GM18519 (cell line): ENCODE measurements at regions not wholly inside any gene's neighbourhood (a gene's known extent, or its start where the extent isn't known, plus 50 kb on each side); places are given as distances from the start of the nearest gene placed in this dataset.
"Not testable (repeated sequence)": the region's sequence is repeated elsewhere in the genome, so short reads cannot be mapped to it uniquely, and the experiment has no call there.

Experiments used
- ATAC-seq: cut with Tn5 transposase; IDR thresholded peaks from one replicate; pipeline ENCODE4 v1.9.1; 2021; ENCODE audit warnings: mild to moderate bottlenecking, moderate library complexity; ENCODE audit not compliant: unreplicated experiment, low FRiP score

GRCh38 chr1:143905214-143906179 is 66.3 kb downstream of the FAM72C start:
- ATAC-seq = not testable (repeated sequence)

- ATAC-seq = not testable (repeated sequence)
Observed at GRCh38 chr1:143904622-143904979, 67.2 kb downstream of the FAM72C start.

GRCh38 chr1:143903899-143904621 is 67.7 kb downstream of the FAM72C start:
- not testable (repeated sequence) for ATAC-seq

- not testable (repeated sequence) for ATAC-seq
Observed at GRCh38 chr1:143896377-143896776, 75.4 kb downstream of the FAM72C start.

- ATAC-seq = peak; percentile 69
Observed at GRCh38 chr1:143884932-143885574, 86.7 kb downstream of the FAM72C start.

DNA sequence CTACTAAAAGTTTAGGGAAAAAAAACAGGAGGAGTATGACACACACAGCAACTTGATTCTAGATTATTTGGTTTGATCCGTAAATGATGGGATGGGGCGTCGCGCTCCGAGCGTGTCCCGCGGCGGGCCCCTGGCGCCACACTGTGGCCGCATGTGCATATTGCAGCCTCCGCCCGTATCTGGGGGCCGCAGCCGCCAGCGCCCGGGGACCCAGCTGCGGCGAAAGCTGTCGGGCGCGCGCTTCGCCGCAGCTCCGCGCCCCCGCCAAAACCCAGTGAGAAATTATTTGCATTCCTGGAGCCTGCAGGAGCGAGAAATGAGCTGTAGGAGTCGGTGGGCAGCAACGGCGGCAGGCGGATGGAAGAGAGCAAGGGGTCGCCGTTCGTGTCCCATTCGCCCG is 87.3 kb downstream of the FAM72C start:
- peak; percentile 59 for ATAC-seq

DNA sequence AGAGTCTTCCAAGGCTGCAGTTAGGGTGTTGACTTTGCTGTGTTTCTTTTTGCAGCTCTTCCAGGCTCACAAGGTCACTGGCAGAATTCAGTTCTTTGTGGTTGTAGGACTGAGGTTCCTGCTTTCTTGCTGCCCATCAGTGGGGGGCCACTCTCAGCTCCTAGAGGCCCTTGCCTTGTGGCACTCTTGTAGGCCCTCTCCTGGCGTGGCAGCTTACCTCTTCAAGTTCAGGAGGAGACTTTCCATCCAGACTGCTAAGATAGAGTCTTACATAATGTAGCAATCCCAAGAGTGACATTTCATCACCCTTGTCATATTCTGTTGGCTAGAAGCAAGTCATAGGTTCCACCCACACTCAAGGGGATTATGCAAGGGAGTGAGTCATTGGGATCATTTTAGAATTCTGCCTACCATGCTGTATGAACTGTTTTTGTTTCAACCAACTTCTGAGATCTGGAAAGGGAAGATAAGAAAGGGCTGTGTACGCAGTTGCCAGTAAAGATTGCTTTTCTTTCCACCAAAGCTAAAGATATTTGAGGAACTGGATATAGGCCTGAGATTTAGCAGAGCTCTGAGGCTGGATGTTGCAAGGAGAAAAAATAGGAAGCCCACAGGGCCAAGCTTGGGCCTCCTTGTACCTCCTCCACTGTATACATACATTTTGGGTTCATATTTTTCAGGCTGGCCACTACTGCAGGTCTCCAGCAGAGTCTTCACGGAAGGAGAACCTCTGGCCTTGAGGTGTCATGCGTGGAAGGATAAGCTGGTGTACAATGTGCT is 91.8 kb downstream of the FAM72C start:
- ATAC-seq = not testable (repeated sequence)

GRCh38 chr1:143875947-143876346 is 95.8 kb downstream of the FAM72C start:
- not testable (repeated sequence) for ATAC-seq

- not testable (repeated sequence) for ATAC-seq
Observed at GRCh38 chr1:143874625-143875024, 97.2 kb downstream of the FAM72C start.

GRCh38 chr1:143873650-143874049 is 98.1 kb downstream of the FAM72C start:
- not testable (repeated sequence) for ATAC-seq

- not testable (repeated sequence) for ATAC-seq
Observed at GRCh38 chr1:143870388-143870787, 101.4 kb downstream of the FAM72C start.

DNA sequence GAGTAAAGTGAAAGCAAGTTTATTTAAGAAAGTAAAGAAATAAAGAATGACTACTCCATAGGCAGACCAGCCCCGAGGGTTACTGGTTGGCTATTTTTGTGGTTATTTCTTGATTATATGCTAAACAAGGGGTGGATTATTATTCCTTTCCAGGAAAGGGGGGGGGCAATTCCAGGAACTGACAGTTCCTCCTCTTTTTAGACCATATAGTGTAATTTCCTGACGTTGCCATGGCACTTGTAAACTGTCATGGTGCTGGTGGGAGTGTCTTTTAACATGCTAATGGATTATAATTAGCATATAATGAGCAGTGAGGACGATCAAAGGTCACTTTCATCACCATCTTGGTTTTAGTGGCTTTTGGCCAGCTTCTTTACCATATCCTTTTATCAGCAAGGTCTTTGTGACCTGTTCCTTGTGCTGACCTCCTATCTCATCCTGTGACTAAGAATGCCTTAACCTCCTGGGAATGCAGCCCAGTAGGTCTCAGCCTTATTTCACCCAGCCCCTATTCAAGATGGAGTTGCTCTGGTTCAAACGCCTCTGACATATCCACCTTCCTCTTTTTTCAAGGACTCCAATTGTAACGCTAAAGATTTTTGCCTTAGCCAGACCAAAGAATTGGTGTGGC is 104.1 kb downstream of the FAM72C start:
- ATAC-seq = not testable (repeated sequence)

DNA sequence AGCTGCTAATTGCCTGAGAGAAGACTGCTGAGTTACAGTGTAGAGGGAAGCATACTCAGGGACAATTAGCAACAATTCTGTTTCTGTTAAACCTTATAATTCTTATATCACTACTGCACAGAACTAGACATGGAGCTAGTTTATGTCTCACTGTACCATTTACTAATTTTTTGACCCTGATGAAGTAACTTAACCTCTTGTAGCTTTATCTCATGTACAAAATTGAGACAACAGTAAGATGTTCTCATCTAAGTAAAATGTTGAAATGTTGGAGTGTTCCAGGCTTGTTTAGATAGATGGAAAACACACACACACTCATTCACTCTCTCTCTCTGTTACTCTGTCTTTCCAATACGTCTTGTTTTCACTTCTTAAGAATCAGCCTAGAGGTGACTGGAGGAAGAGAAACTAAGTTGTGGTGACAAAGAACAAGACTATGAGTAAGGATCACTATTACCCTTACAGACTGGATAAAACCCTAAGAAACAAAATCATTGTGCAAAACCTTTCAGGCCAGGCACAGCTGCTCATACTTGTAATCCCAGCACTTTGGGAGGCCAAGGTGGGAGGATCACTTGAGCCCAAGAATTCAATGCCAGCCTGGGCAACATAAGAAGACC is 107.8 kb downstream of the FAM72C start:
- ATAC-seq = peak; percentile 82

GRCh38 chr1:143862722-143863121 is 109.1 kb downstream of the FAM72C start:
- ATAC-seq = not testable (repeated sequence)

GRCh38 chr1:143861306-143861705 is 110.5 kb downstream of the FAM72C start:
- not testable (repeated sequence) for ATAC-seq

- not testable (repeated sequence) for ATAC-seq
Observed at GRCh38 chr1:143855867-143856266, 115.9 kb downstream of the FAM72C start.

DNA sequence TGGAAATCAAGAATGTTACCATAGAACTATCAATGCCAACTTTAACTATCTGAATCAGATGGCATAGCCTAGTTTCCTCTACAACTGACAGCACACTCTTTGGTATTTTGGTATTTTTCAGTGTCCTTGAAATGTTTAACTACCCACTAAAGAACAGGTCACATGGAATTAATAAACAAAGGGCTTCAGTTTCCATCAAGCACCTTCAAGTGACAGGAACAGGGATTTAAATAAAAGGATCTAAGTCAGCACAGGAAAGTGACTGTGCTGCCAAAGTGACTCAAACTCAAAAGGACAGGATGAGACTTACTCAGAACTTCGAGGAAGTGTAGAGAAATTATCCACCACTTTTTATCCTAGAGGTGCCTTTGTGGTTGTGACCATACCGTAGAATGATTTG is 117.7 kb downstream of the FAM72C start:
- not testable (repeated sequence) for ATAC-seq

- not testable (repeated sequence) for ATAC-seq
Observed at GRCh38 chr1:143850637-143851036, 121.1 kb downstream of the FAM72C start.

DNA sequence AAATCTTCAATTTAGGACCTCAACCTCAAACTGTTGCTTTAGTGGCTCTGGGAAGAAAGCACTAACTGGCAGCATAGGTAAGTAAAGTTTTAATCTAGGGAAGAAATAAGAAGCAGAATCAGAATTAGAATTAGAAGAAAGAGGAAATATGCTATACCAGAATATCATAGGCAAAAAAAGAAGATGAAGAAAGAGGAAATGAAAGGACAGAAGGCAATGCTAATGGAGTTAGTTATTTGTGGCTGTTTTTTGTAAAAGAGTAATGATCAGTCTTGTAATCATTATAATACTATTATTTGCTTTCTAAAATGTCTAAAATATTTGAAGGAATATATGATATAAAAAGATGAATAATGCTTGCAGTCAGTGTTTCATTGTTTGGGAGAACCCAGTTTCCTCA is 122.9 kb downstream of the FAM72C start:
- not testable (repeated sequence) for ATAC-seq
